Right lobe of liver (tissue), 4 donors: ENCODE measurements at regions not wholly inside any gene's neighbourhood (a gene's known extent, or its start where the extent isn't known, plus 50 kb on each side); places are given as distances from the start of the nearest gene placed in this dataset.

Source experiments
- POLR2A ChIP-seq: fragments of 450-650 bp; IDR thresholded peaks from one replicate; pipeline ENCODE4 v1.6.1; 2017; ENCODE audit warnings: antibody characterized with exemption, mild to moderate bottlenecking
- TF ChIP-seq, protein P1 (sequence below), 4 donors: fragments of 200-600 bp in 3 of 4; fragments of 450-650 bp in 1 of 4; IDR thresholded peaks; one replicate each; pipeline versions ENCODE4 v1.5.1 to v1.8.0; 2016 to 2022; ENCODE audit warnings: antibody characterized with exemption in 4 of 4, mild to moderate bottlenecking in 2 of 4
- donor health status: DM: no; HTN: no; CAD: no.
- donor health status: DM: no; HTN: no; CAD: no.
- donor health status: DM: no; HTN: yes; CAD: no.

DNA sequence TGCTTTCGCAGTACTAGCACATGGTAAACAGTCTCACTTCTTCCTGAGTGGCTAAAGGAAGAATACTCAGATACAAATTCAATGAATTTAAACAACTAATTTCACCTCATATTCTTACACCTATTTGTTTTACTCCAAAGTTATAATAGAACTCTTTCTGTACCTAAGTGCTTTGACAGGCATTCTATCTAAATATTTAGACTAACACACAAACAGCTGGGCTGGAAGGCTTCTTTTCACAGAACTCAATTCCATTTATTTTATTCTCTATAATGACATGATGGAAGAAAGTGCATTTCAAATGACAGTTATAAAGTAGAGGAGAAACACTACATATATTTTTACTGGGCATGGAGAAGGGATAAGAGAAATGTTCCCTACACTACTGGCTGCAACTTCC lies 384.9 kb upstream of the SPTLC3 start:
- TF ChIP-seq, protein P1, sequence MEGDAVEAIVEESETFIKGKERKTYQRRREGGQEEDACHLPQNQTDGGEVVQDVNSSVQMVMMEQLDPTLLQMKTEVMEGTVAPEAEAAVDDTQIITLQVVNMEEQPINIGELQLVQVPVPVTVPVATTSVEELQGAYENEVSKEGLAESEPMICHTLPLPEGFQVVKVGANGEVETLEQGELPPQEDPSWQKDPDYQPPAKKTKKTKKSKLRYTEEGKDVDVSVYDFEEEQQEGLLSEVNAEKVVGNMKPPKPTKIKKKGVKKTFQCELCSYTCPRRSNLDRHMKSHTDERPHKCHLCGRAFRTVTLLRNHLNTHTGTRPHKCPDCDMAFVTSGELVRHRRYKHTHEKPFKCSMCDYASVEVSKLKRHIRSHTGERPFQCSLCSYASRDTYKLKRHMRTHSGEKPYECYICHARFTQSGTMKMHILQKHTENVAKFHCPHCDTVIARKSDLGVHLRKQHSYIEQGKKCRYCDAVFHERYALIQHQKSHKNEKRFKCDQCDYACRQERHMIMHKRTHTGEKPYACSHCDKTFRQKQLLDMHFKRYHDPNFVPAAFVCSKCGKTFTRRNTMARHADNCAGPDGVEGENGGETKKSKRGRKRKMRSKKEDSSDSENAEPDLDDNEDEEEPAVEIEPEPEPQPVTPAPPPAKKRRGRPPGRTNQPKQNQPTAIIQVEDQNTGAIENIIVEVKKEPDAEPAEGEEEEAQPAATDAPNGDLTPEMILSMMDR (IDR thresholded peaks at IDR 0.05) = no peak
- no peak for TF ChIP-seq POLR2A
